DND-41 (cell line): ENCODE measurements at regions not wholly inside any gene's neighbourhood (a gene's known extent, or its start where the extent isn't known, plus 50 kb on each side); places are given as distances from the start of the nearest gene placed in this dataset.

Experiments used
- ATAC-seq: fragments of 200-7000 bp; cut with Tn5 transposase; 3 replicates; pipeline ENCODE4 v1.9.1; 2021; ENCODE audit warnings: low read depth; ENCODE audit not compliant: insufficient read depth
- DNase-seq: peaks from one replicate; pipeline ENCODE4 v3.0.0-alpha.2; 2020
- H2AFZ ChIP-seq: 2 replicates; pipeline ENCODE4 v1.6.0; 2012; ENCODE audit warnings: low read depth, low read length
- H3K27ac ChIP-seq: 2 replicates; pipeline ENCODE4 v1.5.1; 2012; ENCODE audit warnings: low read length, inconsistent platforms
- H3K27me3 ChIP-seq: fragments of 200-600 bp; sonication (generic); 2 replicates; pipeline ENCODE4 v1.6.0; 2012; ENCODE audit warnings: low read length, mild to moderate bottlenecking, inconsistent platforms; ENCODE audit not compliant: insufficient read depth, poor library complexity
- H3K36me3 ChIP-seq: 2 replicates; pipeline ENCODE4 v1.5.1; 2012; ENCODE audit warnings: low read length, inconsistent platforms; ENCODE audit not compliant: insufficient read depth
- H3K4me1 ChIP-seq: 2 replicates; pipeline ENCODE4 v1.5.1; 2012; ENCODE audit warnings: mild to moderate bottlenecking, low read length; ENCODE audit not compliant: insufficient read depth
- H3K4me2 ChIP-seq: 2 replicates; pipeline ENCODE4 v1.6.0; 2012; ENCODE audit warnings: mild to moderate bottlenecking, moderate library complexity, low read length, inconsistent platforms; ENCODE audit not compliant: insufficient read depth
- H3K4me3 ChIP-seq, 2 experiments: fragments of 200-600 bp in 1 of 2; shearing (Covaris generic) in 1 of 2; 2 replicates each; pipeline ENCODE4 v1.5.1; 2012 to 2016; ENCODE audit warnings: inconsistent platforms in 2 of 2, low read length in 2 of 2, mild to moderate bottlenecking in 2 of 2, low read depth in 1 of 2, moderate library complexity in 1 of 2
- H3K79me2 ChIP-seq: 2 replicates; pipeline ENCODE4 v1.6.0; 2012; ENCODE audit warnings: low read length, inconsistent platforms; ENCODE audit not compliant: insufficient read depth
- H3K9ac ChIP-seq: 2 replicates; pipeline ENCODE4 v1.6.0; 2012; ENCODE audit warnings: low read depth, mild to moderate bottlenecking, inconsistent platforms, low read length, moderate library complexity
- H3K9me3 ChIP-seq: 2 replicates; pipeline ENCODE4 v1.5.1; 2012; ENCODE audit warnings: low read length, moderate library complexity, mild to moderate bottlenecking, inconsistent platforms; ENCODE audit not compliant: insufficient read depth, severe bottlenecking
- H4K20me1 ChIP-seq: 2 replicates; pipeline ENCODE4 v1.6.0; 2012; ENCODE audit warnings: low read length; ENCODE audit not compliant: insufficient read depth
- EZH2 ChIP-seq: IDR thresholded peaks from 3 replicates; pipeline ENCODE4 v1.6.1; 2012; ENCODE audit warnings: borderline replicate concordance, low read depth, mild to moderate bottlenecking, moderate library complexity, low read length, inconsistent platforms; ENCODE audit not compliant: severe bottlenecking
- TF ChIP-seq, protein P1 (sequence below): IDR thresholded peaks from 2 replicates; pipeline ENCODE4 v1.5.1; 2012; ENCODE audit warnings: borderline replicate concordance, low read length, moderate library complexity, mild to moderate bottlenecking; ENCODE audit not compliant: poor library complexity, severe bottlenecking; ENCODE audit errors: extremely low read depth

DNA sequence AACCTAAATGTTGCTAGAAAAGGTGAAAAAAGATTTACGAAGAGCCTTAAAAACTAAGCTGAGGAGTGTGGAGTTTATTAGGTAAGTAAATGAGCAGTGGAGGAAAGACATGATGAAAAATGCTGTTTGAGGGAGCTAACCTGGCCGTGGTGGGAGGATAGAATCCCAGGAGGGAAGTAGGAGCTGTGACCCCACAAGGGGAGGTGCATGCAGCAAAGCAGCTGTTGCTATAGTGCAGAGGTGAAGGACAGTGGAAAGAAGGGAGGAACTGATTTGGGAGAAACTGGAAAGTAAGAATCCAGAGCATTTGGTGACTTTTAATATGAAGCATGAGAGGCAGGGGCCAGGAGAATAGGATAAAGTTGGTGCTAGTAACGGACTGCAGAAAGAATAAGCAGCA lies 271.7 kb upstream of the ADGRL2 start:
- no peaks in the 10 kb centered on the region for H3K4me1 ChIP-seq
- no peaks in the 10 kb centered on the region for H3K27me3 ChIP-seq
- H3K9ac ChIP-seq, result no peak overlapping the region

DNA sequence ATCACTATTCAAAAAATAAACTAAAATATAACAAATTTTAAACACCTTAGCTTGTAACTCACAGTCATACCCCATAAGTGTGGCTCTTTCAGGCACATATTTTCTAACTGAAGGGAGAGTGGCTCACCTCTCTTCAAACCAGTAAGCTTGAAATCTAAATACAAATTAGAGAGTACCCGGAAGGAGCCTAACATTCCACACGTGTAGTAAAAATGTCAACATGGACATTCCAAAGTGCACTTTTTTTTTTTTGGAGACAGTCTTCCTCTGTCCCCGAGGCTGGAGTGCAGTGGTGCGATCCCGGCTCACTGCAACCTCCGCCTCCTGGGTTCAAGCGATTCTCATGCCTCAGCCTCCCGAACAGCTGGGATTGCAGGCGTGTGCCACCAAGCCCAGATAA lies 275.6 kb upstream of the ADGRL2 start:
- Histone ChIP-seq H3K27ac (no peak overlapping the region), H3K79me2 (no peaks in the 10 kb centered on the region), H3K9ac (no peak overlapping the region), H3K36me3 (no peaks in the 10 kb centered on the region), H3K4me3 (no peak overlapping the region), H4K20me1 (no peaks in the 10 kb centered on the region), H3K27me3 (no peaks in the 10 kb centered on the region), H3K4me2 (no peak overlapping the region), H3K4me1 (no peaks in the 10 kb centered on the region), H3K9me3 (no peaks in the 10 kb centered on the region), H2AFZ (no peak overlapping the region)
- DNase-seq (no peak), ATAC-seq (no peak)
- TF ChIP-seq, protein P1, sequence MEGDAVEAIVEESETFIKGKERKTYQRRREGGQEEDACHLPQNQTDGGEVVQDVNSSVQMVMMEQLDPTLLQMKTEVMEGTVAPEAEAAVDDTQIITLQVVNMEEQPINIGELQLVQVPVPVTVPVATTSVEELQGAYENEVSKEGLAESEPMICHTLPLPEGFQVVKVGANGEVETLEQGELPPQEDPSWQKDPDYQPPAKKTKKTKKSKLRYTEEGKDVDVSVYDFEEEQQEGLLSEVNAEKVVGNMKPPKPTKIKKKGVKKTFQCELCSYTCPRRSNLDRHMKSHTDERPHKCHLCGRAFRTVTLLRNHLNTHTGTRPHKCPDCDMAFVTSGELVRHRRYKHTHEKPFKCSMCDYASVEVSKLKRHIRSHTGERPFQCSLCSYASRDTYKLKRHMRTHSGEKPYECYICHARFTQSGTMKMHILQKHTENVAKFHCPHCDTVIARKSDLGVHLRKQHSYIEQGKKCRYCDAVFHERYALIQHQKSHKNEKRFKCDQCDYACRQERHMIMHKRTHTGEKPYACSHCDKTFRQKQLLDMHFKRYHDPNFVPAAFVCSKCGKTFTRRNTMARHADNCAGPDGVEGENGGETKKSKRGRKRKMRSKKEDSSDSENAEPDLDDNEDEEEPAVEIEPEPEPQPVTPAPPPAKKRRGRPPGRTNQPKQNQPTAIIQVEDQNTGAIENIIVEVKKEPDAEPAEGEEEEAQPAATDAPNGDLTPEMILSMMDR, result no peak
- TF ChIP-seq EZH2, result no peak

More for the DNA sequence above, 271.7 kb upstream of the ADGRL2 start:
- H3K4me3 ChIP-seq, result no peak overlapping the region
- DNase-seq, result no peak
- no peaks in the 10 kb centered on the region for H3K36me3 ChIP-seq
- H3K79me2 ChIP-seq, result no peaks in the 10 kb centered on the region
- no peak for ATAC-seq
- H3K9me3 ChIP-seq, result no peaks in the 10 kb centered on the region
- no peak for TF ChIP-seq EZH2
- TF ChIP-seq, protein P1, result no peak
- no peak overlapping the region for H3K27ac ChIP-seq
- H3K4me2 ChIP-seq, result no peak overlapping the region
- H4K20me1 ChIP-seq, result no peaks in the 10 kb centered on the region
- H2AFZ ChIP-seq, result no peak overlapping the region

DNA sequence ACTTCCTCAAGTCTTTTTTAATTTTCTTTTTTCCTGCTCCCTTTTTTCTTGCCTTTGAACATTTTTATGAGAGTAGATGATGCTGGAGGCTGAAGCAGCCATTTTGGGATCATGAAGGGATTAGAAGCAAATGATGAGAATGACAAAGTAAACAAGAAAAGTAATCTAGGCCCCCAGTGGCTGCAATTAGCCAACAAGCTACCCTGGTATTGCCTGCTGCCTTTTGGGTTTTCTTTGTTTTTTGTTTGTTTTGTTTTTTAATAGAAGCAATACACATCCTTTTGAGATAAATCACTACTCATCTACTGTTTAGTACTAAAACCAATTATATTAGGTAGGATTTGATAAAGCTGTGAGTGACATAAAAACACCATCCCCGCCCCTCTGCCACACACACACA lies 280.7 kb upstream of the ADGRL2 start:
- Histone ChIP-seq H3K79me2 (no peaks in the 10 kb centered on the region), H3K4me3 (no peak overlapping the region), H3K4me1 (no peaks in the 10 kb centered on the region), H4K20me1 (no peaks in the 10 kb centered on the region), H3K27me3 (no peaks in the 10 kb centered on the region), H3K9ac (no peak overlapping the region), H3K27ac (no peak overlapping the region), H2AFZ (no peak overlapping the region), H3K4me2 (no peak overlapping the region), H3K9me3 (no peaks in the 10 kb centered on the region), H3K36me3 (no peaks in the 10 kb centered on the region)
- TF ChIP-seq, protein P1, result no peak
- ATAC-seq (no peak), DNase-seq (no peak)

DNA sequence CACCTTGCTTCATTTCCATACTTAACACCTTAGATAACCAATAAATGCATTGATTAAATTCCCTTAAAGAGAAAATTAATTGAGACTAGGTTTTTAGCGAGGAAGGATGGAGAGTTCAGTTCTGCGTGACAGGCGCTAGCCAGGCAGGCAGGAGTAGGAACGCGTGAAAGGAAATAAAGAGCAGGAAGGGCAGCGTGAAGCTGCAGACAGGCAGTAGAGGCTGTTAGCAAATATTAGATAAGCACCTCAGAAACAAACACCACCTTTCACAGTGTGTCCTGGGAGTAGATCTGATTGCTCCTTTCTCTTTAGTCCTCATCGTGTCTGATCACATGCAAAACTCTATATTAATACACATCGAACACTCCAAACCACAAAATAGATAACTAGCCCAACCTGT lies 282.7 kb upstream of the ADGRL2 start:
- DNase-seq (no peak), ATAC-seq (no peak)
- Histone ChIP-seq H3K9ac (no peak overlapping the region), H3K36me3 (no peaks in the 10 kb centered on the region), H3K79me2 (no peaks in the 10 kb centered on the region), H4K20me1 (no peaks in the 10 kb centered on the region), H3K9me3 (no peaks in the 10 kb centered on the region), H2AFZ (no peak overlapping the region), H3K4me1 (no peaks in the 10 kb centered on the region), H3K4me2 (no peak overlapping the region), H3K27ac (no peak overlapping the region), H3K4me3 (no peak overlapping the region), H3K27me3 (no peaks in the 10 kb centered on the region)
- TF ChIP-seq, protein P1, result no peak
- TF ChIP-seq EZH2, result no peak
